NCI-H82 (cell line): ENCODE measurements at regions not wholly inside any gene's neighbourhood (a gene's known extent, or its start where the extent isn't known, plus 50 kb on each side); places are given as distances from the start of the nearest gene placed in this dataset.
A peak's percentile ranks its signal among the peaks of the same experiment; 100 is the strongest.

ENCODE experiments used
- DNase-seq: peaks from one replicate; lab custom pipeline; 2025; lab: John Stamatoyannopoulos, UW

DNA sequence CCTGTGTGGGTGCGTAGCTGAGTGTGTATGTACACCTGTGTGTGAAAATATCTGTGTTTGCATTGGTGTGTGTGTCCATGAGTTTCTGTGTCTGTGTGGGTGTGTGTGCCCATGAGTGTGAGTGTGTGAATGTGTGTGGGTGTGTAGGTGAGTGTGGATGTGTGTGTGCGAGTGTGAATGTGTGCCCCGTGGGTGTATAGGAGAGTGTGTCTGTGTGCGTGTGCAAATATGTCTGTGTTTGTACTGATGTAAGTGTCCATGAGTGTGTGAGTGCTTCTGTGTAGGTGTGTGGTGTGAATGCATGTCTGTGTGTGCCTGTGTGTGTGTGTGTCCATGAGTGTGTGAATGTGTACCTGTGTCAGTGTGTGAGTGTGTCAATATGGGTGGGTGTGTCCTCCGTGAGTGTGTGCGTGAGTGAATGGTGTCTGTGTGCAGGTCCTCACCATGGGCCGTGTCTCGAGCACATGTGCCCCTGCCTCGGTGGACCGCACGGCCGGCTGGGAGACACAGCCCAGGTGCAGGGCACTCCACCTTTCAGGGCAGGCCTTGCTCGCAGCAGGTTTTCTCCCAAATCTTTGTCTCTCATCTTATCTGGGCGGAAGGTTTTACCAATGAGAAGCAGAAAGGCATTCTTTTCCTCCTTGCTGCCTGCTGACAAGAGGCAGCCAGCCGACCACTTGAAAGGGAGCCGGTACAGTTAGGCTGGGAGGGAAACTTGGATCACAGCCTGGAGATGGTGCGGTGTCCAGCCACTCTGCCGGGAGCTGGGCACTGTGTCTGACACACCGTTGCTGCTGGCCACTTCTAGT is 107.1 kb upstream of the FAM20C start:
- DNase-seq, result no peak

DNA sequence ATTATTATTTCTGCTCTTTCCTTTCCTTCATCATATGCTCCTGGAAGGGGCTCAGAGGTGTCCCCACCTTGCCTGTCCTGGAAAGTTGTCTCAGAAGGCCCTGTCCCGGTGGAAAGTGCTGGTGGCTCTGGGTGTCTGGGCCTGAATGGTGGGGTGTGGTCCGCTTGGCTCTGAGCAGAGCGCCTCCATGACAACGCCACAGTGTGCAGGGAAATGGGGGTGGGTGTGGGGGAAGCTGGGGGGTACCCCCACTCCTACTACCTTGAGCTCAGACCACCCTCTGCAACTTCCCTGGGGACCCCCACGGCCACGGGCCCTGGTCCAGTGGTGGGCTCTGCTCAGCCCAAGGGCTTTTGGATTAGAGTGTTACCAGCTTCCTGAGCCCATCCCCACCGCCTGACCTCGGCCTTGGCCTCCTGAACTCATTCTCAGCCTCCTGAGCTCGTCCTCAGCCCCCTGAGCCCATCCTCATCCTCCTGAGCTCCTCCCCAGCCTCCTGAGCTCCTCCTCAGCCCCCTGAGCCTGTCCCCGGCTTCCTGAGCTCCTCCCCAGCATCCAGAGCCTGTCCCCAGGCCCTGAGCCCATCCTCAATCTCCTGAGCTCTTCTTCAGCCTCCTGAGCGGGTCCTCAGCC is 106.4 kb upstream of the FAM20C start:
- no peak for DNase-seq

DNA sequence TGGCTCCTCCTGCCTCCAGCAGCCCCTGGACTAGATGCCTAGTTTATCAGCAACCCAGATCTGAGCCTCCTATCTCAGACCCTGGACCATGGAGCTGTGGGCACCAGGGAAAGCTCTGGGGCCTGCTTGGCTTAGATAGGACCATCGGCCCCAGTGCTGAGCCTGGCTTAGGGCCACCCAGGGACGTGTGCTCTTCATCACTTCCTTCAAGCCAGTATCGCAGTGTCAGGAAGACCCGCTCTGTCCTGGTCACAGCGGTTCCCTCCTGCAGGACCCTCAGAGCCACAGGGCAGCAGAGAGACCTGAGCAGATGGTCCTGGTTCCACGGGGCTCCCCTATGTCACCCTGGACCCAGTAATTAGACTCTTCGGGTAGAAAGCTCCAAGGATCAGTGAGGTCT is 105.7 kb upstream of the FAM20C start:
- no peak for DNase-seq

DNA sequence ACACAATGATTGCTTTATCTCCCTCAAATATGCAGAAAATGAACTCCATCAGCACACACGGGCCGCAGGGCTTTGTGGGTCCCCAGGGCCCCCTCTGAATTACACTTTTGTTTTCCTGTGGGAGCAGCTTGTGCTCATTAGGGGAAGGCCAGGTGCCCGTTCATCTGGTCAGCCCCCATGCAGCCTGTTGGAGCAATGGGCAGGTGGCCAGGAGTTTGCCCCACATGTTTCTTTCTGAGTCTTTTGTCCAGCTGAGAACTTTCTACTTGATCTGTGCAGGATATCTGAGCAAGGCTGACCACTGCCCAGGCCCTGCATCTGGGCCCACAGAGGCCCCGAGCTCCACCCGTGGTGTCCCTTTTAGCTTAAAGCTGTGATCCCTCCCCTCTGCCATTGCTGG is 105.3 kb upstream of the FAM20C start:
- peak; percentile 14 for DNase-seq

DNA sequence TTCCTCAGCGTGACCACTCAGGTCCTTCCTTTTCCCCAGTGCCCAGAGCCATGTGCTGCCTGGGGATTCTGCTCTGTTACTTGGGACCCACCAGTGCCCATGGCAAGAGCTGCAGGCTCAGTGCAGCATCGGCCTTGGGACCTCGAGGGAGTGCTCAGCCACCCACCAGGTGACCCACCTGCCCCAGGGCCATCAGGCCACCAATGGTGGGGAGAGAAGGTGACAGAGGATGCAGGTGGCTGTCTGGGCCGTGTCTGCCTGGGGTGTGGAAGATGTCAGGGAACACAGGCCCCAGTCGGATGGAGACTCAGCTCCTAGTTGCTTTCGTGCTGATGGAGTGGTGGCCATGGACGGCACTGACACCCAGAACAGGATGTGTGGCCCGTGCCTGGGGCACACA is 104.7 kb upstream of the FAM20C start:
- no peak for DNase-seq

DNA sequence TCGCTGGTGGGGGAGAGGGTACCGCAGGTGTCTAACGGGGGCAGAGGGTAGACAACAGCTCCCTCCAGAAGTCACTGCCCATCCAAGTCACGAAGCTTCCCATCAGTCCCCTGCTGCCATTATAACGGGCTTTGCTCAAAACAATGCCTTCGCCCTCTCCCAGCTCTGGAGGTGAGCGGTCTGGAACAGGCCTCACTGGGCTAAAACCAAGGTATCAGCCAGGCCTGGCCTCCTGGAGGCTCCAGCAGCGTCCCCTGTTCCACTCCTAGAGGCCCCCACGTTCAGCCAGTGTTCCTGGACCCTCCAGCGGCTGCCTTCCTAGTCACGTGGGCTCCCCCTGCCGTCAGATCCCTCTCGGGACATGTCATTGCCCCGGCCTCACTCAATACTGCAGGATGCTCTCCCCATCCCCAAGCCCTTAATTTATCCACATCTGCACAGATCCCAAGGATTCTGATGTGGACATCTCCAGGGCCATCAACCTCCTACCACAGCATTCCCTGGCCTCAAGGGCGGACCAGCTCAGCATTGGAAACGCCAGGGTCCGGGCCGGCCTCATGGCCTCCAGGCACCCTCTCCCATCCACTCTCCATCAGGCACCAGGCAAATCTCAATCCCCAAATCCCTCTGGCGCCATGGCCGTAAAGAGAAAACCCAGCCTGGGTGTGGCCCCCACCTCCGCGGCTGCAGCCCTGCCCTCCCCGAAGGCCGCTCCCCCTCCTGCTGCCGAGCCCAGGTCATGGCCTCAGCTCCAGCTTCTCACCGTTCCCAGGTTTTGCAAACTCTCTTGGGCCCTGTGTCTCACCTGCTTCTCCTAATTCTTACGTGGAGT is 104.1 kb upstream of the FAM20C start:
- DNase-seq, result peak; percentile 62

DNA sequence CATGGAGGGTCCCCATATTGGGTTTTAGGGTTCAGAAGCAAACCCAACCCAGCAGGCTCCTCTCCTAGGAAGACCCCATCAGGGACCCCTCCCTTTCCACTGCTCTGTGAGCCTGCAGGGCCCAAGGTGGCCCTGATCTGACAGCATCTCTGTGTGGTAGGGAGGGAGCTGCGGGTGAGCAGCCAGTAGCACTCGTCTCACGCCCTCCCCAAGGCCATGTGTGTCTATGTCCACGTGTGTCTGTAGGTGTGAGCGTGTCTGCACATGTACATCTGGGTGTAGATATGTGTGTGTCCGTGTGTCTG is 103.5 kb upstream of the FAM20C start:
- no peak for DNase-seq

DNA sequence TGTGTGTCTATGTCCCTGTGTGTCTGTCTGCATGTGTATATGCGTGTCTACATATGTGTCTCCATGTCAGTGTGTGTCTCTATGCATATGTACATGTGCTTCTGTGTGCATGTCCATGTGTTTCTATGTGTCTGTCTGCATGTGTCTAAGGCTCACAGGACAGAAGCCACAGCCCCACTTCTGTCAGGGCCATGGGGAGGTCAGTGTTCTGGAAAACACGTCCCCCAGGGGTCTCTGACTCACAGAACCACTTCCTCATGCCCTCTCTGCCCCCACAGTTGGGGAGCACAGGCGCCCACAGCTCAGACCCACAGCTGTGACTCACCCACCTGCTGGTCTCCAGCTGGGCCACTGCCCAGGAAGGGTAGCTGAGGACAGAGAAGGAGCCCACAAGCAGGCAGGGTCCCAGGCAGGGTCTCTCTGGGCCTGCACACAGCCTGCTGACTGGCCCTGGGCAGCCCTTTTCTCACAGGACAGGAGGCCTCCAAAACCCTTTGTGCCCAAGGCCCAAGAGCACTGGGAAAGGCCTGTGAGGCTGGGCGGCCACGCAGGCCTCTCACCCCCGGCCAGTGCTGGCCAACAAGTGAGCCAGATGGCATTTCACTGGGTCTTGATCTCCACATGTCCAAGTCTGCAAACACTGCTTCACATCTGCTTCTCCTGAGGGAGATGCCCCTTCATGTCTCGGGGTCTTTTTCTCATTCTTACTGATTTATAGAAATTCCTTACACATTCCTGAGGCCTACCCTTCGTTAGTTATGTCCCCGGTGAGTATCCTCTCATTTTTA is 102.9 kb upstream of the FAM20C start:
- DNase-seq, result peak; percentile 33

DNA sequence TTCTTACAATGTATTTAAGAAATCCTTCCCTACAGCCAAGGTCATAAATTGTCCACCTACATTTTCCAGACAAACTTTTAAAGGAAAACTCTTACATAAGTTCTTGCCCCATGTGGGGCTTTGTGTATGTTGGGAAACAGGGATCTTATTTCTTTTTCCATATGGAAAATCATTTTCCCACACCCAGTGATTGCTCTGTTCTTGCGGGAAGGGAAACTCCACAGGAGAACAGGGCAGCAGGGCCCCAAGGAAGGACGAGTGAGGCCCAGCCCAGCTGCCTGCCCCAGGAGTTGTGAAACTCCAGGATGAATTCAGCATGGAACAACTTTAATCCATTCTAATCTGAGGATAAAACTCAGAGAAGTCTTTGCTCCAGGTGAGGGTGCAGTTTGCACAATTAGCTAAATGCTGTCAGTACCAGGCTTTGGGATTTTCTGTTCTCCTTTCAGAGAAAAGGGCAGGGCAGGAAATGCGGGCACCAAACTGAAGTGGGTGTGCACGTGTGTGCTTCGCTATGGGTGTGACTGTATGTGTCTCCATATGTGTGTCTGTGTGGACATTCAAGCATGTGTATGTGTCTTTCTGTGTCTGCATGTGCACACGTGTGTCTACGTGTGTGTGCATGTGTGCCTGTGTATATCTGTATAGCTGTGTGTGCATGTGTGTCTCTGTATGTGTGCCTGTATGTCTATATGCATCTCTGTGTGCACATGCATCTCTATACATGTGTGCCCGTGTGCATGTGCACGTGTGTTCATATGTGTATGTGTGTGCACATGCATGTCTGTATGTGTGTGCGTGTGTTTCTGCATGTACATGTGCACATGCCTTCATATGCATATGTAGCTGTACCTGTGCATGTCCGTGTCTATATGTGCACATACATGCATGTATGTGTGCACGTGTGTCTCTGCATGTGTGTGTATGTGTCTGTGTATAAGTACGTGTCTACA is 102.0 kb upstream of the FAM20C start:
- DNase-seq, result peak; percentile 72

DNA sequence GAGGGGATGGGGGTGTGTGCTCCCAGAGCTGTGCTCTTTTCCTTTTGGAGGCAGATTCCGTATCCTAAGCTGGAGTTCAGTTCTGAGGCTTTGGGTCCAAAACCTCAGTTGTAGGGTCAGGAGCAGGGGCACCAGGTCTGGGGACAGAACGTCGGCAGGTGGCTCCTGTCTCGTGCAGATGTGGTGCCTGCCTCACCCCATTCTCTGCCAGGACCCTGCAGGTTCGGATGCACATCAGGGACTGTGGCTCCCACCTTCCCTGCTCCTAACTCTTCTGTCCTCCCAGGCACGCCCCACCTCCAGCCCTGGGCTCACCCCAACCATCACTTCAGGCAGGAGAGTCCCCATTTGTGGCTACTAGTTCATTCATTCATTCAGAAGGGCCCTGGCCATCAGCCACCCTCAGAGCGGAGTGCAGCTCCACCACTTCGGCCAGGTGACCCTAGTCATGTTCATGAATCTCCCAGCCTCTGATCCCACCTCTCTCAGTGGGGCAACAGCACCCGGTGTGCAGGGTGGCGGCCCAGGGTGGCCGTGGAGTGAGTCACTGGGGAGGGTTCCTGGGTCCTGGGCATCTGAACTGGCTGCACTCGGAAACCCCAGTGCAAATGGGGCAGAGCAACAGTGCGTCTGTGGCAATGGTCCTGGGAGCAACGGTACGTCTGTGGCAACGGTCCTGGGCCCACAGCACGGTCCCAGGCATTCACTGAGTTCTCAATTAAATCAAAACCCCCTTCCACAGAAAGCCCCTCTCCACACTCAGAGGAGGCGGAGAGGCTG is 100.8 kb upstream of the FAM20C start:
- no peak for DNase-seq

DNA sequence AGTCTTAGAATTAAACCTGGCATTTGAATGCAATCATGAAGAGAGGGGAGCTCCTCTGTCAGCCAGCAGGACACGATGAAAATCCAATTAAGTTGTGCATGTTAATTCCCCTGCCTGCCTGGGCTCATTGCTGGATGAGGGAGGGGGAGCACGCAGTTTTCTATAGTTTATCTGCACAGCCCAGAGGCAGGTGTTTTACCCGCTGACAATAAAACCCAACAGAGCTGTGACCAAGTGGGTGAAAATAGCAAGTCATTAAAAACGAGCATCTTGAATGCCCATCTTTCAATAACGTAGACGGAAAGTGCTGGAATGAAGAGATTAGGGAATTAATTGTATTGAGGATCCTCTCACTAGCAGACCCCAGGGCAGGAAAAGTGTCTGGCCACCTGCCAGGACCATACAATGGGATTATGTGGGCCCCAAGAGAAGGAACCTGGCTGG is 100.1 kb upstream of the FAM20C start:
- DNase-seq, result peak; percentile 95

DNA sequence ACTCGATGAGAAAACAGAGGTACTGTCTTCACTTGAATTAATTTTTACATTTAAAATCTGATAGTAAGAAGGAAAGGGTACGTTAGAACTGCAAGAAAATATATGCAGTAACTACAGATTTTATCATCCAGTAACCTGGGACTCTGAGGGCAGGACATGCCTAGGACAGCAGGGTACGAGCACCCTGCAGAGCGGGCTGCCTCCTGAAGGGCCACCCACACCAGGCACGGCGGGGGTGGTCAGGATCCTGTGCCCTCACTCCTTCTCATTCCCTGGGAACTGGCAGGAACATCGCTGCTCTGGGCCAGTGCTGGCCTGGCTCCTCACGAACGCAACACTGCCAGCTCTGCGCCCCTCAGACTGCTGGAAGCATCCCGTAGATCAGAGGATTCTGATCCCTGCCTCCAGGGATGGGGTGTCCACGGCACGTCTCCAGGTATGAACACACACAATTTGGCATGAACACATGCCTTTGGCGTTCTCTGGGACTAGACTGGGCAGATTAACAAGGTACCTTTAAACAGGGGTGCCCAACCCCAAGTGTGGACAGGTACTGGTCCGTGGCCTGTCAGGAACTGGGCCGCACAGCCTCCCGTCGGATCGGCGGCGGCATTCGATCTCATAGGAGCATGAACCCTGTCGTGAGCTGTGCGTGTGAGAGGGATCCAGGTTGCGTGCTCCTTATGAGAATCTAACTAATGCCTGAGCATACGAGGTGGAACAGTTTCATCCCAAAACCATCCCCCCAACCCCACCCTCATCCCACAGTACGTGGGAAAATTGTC is 99.3 kb upstream of the FAM20C start:
- DNase-seq, result no peak

DNA sequence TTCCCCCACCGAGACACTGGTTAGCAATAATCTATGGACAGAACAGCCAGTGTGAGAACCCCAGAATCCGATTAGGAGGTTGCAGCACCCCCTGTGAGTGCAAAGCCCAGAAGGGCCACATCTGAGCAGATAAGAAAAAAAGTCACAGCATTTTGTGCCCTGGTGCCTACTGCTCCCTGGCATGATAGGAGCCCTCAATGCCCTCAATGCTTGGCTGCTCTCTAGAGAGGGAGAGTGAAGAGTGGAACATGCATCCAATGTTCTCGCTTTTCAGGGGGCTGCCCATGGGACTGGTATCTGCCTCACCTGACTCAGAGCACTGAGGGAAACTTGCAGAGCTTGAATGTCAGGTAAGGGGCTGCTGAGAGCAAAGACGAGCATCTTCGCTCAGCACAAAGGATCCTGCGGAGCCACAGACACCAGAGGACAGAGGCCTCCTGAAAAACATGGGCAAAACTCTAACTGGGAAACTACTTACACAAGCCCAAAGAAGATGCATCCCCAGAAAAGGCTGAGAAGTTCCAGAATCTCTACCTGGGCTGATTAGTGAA is 98.0 kb upstream of the FAM20C start:
- no peak for DNase-seq

DNA sequence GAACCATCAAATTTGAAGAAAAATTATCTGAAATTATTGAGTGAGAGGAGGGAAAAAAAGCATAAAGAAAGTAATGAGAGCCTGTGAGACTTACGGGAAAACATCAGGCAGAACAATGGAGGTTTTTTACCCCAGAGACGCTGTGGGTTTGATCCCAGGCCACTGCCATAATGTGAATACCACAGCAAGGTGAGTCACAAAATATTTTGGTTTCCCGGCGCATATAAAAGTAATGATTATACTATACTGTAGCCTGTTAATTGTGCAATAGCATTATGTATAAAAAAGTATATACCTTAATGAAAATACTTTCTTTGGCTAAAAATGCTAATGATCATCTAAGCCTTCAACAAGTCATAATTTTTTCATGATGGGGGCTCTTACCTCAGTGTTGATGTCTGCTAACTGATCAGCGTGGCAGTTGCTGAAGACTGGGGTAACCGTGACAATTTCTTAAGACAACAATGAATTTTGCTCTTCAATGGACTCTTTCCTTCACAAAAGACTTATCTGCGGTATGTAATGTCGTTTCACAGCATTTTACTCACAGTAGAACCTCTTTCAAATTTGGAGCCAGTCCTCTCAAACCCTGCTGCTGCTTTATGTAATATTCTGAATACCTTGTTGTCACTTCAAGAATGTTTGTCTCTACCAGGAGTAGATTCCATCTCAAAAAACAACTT is 97.0 kb upstream of the FAM20C start:
- no peak for DNase-seq

DNA sequence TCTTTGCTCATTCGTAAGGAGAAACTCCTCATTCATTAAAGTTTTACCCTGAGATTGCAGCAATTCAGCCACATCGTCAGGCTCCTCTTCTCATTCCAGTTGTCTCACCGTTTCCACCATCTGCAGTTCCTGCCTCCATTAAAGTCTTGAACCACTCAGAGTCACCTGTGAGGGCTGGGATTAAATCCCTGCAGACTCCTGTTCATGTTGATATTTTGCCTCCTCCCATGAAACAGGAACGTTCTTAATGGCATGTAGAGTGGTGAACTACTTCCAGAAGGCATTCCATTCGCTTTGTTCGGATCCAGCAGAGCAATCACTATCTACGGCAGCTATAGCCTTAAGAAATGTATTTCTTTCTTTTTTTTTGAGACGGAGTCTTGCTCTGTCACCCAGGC is 96.5 kb upstream of the FAM20C start:
- DNase-seq, result no peak

DNA sequence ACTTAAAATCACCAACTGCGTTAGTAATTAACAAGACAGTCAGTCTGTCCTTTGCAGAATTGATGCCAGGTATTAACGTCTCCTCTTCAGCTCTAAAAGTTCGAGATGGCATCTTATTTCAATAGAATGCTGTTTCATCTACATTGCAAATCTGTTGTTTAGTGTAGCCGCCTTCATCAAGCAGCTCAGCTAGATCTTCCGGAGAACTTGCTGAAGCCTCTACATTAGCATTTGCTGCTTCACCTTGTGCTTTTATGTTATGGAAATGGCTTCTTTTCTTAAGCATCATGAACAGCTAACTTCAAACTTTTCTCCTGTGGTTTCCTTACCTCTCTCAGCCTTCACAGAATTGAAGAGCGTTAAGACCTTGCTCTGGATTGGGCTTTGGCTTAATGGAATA is 95.5 kb upstream of the FAM20C start:
- no peak for DNase-seq

DNA sequence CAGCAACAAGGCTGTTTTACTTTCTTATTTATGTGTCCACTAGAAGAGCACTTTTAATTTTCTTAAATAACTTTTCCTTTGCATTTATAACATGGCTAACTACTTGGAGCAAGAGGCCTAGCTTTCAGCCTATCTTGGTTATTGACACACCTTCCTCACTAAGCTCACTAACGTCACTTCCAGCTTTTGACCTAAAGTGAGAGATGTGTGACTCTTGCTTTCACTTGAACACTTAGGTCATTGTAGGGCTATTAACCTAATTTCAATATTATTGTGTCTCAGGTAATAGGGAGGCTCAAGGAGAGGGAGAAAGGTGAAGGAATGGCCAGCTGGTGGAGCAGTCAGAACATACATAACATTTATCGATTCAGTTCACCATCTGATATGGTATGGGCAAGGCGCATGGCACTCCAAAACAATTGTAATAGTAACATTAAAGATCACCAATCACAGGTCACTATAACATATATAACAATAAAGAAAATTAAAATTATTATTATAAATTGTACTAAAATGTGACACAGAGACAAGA is 95.0 kb upstream of the FAM20C start:
- DNase-seq, result no peak
